SJSA1 (cell line): ENCODE measurements at regions not wholly inside any gene's neighbourhood (a gene's known extent, or its start where the extent isn't known, plus 50 kb on each side); places are given as distances from the start of the nearest gene placed in this dataset.
"Not testable (repeated sequence)": the region's sequence is repeated elsewhere in the genome, so short reads cannot be mapped to it uniquely, and the experiment has no call there.

Experiments used
- DNase-seq, 2 experiments: peaks; one replicate each; pipeline ENCODE4 v3.0.0-alpha.2; 2015 to 2020; ENCODE audit warnings: low spot score in 2 of 2, low read depth in 1 of 2
- H3K27ac ChIP-seq: fragments of 250-450 bp; sonication (Bioruptor Pico); 2 replicates; pipeline ENCODE4 v1.5.1; 2020; ENCODE audit warnings: mild to moderate bottlenecking, moderate library complexity
- H3K27me3 ChIP-seq: fragments of 250-450 bp; sonication (Bioruptor Pico); replicated peaks from 2 replicates; pipeline ENCODE4 v1.5.1; 2020; ENCODE audit warnings: mild to moderate bottlenecking, moderate library complexity
- H3K36me3 ChIP-seq: fragments of 250-450 bp; sonication (Bioruptor Pico); 2 replicates; pipeline ENCODE4 v1.5.1; 2020; ENCODE audit warnings: mild to moderate bottlenecking
- H3K4me1 ChIP-seq: fragments of 250-450 bp; sonication (Bioruptor Pico); replicated peaks from 2 replicates; pipeline ENCODE4 v1.6.1; 2021; ENCODE audit warnings: mild to moderate bottlenecking
- H3K4me3 ChIP-seq: fragments of 250-450 bp; sonication (Bioruptor Pico); 2 replicates; pipeline ENCODE4 v1.5.1; 2020; ENCODE audit warnings: mild to moderate bottlenecking
- H3K9me3 ChIP-seq: fragments of 250-450 bp; sonication (Bioruptor Pico); replicated peaks from 2 replicates; pipeline ENCODE4 v1.5.1; 2020; ENCODE audit warnings: mild to moderate bottlenecking

DNA sequence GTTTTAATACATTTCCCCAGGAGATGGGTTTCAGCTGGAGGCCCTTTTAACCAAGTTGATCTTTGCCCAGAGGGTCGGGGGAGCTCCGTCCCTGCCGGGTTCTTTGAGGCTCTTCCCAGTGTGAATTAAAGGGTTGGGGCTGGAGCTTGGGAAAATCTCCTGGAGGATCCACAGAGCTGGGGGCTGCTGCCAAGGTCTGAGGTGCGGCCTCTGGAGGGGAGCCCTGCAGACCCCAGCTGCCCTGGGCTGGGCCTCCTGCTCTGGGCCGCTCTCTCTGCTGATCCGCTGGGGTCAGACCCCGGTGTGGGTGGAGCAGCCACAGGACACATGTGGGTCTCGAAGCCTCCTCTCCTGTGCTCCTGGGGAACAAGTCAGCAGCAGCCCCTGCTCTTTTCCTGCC lies 51.4 kb upstream of the SFSWAP start:
- H3K27ac ChIP-seq, H3K36me3 ChIP-seq, H3K4me3 ChIP-seq, DNase-seq, H3K4me1 ChIP-seq, H3K27me3 ChIP-seq, H3K9me3 ChIP-seq: not testable (repeated sequence)

DNA sequence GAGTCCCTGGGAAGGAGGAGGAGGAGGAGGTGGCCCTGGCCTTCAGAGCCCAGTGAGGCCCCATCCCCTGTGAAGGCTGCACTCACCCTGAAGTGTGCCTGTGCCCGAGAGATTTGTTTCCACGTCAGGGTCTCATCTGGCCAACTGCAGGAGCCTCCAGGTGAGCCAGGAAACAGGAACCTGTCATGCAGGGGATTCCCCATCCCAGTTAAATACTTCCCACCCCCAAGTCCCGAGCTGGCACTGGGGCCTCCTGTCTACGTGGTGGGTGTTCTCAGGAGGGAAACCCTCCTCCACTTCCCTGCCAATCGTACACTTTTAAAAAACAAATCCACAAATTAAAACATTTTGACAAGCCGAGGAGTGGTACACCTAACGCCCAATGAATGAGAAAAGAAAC lies 50.9 kb upstream of the SFSWAP start:
- not testable (repeated sequence) for H3K4me3 ChIP-seq, H3K4me1 ChIP-seq, H3K9me3 ChIP-seq, H3K36me3 ChIP-seq, H3K27me3 ChIP-seq, H3K27ac ChIP-seq, DNase-seq

DNA sequence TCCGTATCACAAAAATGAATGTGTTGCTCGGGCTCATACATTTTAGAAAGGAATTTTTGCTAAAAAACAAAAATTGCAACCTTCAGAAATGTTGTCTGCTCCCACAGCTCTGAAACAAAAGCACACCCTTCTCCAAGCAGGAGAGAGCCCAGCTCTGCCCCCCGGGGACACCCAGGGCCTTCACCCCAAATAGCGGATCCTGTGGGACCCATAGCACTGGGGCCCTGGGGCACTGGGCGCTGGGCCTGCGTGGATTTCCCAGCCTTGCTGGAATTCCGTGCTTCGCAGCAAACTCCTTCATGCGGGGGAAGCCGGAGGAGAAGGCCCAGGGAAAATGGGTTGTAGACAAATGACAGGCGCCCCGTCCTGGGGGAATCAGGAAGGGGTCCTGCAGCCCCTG lies 50.5 kb upstream of the SFSWAP start:
- not testable (repeated sequence) for DNase-seq, H3K27me3 ChIP-seq, H3K27ac ChIP-seq, H3K4me1 ChIP-seq, H3K36me3 ChIP-seq, H3K9me3 ChIP-seq, H3K4me3 ChIP-seq
